Progenitor cell of endocrine pancreas (in vitro differentiated cells): ENCODE measurements at regions not wholly inside any gene's neighbourhood (a gene's known extent, or its start where the extent isn't known, plus 50 kb on each side); places are given as distances from the start of the nearest gene placed in this dataset.
A peak's percentile ranks its signal among the peaks of the same experiment; 100 is the strongest.
"Not testable (repeated sequence)": the region's sequence is repeated elsewhere in the genome, so short reads cannot be mapped to it uniquely, and the experiment has no call there.

ENCODE experiments used
- DNase-seq: peaks from one replicate; pipeline ENCODE4 v3.0.0; 2021; ENCODE audit warnings: low spot score; ENCODE audit not compliant: unreplicated experiment
- H3K27ac Mint-ChIP-seq: 2 replicates; pipeline ENCODE4 v1.8.0; 2021; ENCODE audit warnings: mild to moderate bottlenecking, moderate library complexity, mixed read lengths
- H3K27me3 Mint-ChIP-seq: 2 replicates; pipeline ENCODE4 v1.8.0; 2021; ENCODE audit warnings: mixed read lengths
- H3K36me3 Mint-ChIP-seq: 2 replicates; pipeline ENCODE4 v1.8.0; 2022; ENCODE audit warnings: mixed read lengths; ENCODE audit not compliant: insufficient read depth
- H3K4me1 Mint-ChIP-seq: 2 replicates; pipeline ENCODE4 v1.8.0; 2021; ENCODE audit warnings: low read depth, mixed read lengths
- H3K4me3 Mint-ChIP-seq: 2 replicates; pipeline ENCODE4 v1.8.0; 2021; ENCODE audit warnings: low read depth, mild to moderate bottlenecking, moderate library complexity, mixed read lengths
- H3K9me3 Mint-ChIP-seq: 2 replicates; pipeline ENCODE4 v1.8.0; 2021; ENCODE audit warnings: low read depth, mixed read lengths
- CTCF ChIP-seq: fragments of 200-600 bp; sonication (generic); IDR thresholded peaks from one replicate; pipeline ENCODE4 v1.5.0; 2021; ENCODE audit warnings: antibody characterized with exemption, mild to moderate bottlenecking; ENCODE audit not compliant: unreplicated experiment

DNA sequence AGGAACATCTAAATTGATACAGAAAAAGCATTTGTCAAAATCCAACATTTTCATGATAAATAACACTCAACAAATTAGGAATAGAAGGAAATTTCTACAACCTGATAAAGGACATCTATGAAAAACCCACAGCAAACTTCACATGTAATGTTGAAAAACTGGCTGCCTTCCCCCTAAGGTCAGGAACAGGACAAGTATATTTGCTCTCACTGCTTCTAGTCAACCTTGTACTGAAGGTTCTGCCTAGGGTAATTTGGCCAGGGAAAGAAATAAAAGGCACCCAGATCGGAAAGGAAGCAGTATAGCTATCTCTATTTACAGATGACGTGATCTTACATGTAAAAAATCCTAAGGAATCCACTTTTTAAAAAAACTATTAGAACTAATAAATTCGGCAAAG lies 97.1 kb upstream of the USP9X start:
- Mint-ChIP-seq H3K4me1 (no peaks in the 10 kb centered on the region), H3K27me3 (no peaks in the 10 kb centered on the region), H3K9me3 (peaks cover 21% of the 10 kb centered on the region), H3K27ac (no peak overlapping the region), H3K4me3 (no peak overlapping the region), H3K36me3 (no peaks in the 10 kb centered on the region)
- no peak for TF ChIP-seq CTCF
- no peak for DNase-seq

DNA sequence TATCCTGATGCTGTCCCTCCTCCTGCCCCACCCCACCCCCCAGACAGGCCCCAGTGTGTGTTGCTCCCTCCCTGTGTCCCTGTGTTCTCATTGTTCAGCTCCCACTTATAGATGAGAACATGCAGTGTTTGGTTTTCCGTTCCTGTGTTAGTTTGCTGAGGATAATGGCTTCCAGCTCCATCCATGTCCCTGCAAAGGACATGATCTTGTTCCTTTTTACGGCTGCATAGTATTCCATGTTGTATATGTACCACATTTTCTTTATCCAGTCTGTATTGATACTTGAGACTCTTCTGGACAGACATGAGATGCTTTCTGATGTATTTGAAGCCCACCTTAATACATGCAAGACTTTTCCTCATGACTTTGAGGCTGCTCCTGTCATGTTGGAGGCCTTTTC lies 91.8 kb upstream of the USP9X start:
- H3K36me3 Mint-ChIP-seq, H3K4me3 Mint-ChIP-seq, H3K4me1 Mint-ChIP-seq, H3K27ac Mint-ChIP-seq, H3K27me3 Mint-ChIP-seq, DNase-seq: not testable (repeated sequence)
- peaks cover 20% of the 10 kb centered on the region for H3K9me3 Mint-ChIP-seq

DNA sequence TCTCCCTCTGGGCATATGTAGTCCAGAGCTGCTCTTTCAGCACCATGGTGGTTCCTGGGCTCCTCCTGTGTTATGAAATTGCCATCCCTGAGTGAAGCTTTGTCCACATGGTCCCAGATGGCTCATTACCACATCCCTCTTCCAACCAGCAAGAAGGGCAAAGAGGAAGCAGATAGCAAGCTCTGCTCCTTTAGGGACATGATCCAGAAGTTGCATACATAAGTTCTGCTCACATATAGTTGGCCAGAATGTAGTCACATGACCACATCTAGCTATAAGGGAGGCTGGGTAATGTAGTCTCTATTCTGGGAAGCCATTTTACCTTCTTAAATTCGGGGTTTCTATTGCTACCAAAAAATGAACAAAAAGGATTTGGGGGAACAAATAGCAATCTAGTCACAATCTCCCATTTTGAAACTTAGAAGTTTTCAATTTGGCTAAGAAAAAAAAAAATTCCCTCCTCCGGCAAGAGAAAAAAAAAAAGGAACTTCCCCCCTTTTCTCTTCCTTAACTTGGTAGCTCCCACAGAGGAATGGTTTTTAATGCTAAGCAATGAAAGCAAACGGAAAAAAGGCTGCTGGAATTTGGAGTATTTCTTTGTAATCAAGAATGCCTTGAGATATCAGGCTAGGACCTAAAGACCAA lies 88.2 kb upstream of the USP9X start:
- Mint-ChIP-seq H3K4me1 (peaks cover 6% of the 10 kb centered on the region), H3K27me3 (no peaks in the 10 kb centered on the region), H3K9me3 (peaks cover 9% of the 10 kb centered on the region), H3K4me3 (peak overlapping the region; percentile 67), H3K36me3 (no peaks in the 10 kb centered on the region), H3K27ac (peak overlapping the region; percentile 89)
- TF ChIP-seq CTCF: no peak
- no peak for DNase-seq

- no peak for TF ChIP-seq CTCF
- no peaks in the 10 kb centered on the region for H3K36me3 Mint-ChIP-seq
- no peak for DNase-seq
- no peaks in the 10 kb centered on the region for H3K27me3 Mint-ChIP-seq
- no peak overlapping the region for H3K4me3 Mint-ChIP-seq
- H3K27ac Mint-ChIP-seq: no peak overlapping the region
- peaks cover 7% of the 10 kb centered on the region for H3K9me3 Mint-ChIP-seq
- peaks cover 11% of the 10 kb centered on the region for H3K4me1 Mint-ChIP-seq
Measured at GRCh38 chrX:40998123-40998522, 87.1 kb upstream of the USP9X start.

DNA sequence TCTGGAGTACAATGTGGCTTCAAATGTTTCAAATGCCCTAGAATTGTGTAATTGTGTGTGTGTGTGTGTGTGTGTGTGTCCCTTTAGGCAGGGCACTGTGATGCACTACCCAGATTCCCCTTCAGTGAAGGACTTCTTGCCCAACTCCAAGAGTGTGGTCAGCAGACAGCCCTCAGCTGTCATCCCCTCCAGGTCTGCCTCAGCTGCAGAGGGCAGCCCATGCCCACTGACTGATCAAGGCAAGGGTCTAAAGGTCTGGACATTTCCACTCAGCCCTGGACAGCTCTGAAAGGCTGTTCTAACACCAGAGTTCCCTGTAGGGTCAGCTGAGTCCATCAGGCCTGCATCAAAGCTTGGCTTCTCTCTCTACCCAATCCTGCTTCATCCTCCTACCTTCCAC lies 83.9 kb upstream of the USP9X start:
- no peak for DNase-seq
- no peak overlapping the region for H3K4me3 Mint-ChIP-seq
- peaks cover 6% of the 10 kb centered on the region for H3K9me3 Mint-ChIP-seq
- no peaks in the 10 kb centered on the region for H3K36me3 Mint-ChIP-seq
- no peak for TF ChIP-seq CTCF
- H3K27ac Mint-ChIP-seq: peak overlapping the region; percentile 53
- H3K4me1 Mint-ChIP-seq: peaks cover 12% of the 10 kb centered on the region
- no peaks in the 10 kb centered on the region for H3K27me3 Mint-ChIP-seq

DNA sequence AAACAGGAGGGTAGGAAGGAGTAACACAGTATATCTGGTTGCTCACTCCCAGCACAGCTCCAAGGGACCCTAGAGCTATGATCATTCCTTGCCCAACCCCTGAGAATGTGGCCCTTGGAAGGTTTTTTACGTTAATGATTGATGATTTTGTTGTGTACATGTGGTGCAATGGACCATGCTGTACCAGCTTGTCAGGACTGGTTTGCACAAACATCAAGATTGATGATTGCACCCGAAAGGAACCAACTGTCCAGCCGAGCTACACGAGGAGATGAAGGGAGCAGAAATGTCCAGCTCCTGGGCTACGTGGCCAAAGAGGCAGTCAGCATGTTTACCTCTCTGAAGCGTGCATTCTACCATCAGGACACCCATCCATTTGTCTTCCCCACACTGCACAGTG lies 83.2 kb upstream of the USP9X start:
- H3K36me3 Mint-ChIP-seq: no peaks in the 10 kb centered on the region
- peaks cover 6% of the 10 kb centered on the region for H3K9me3 Mint-ChIP-seq
- H3K27me3 Mint-ChIP-seq: no peaks in the 10 kb centered on the region
- no peak overlapping the region for H3K4me3 Mint-ChIP-seq
- TF ChIP-seq CTCF: no peak
- H3K4me1 Mint-ChIP-seq: peaks cover 12% of the 10 kb centered on the region
- peak overlapping the region; percentile 1 for H3K27ac Mint-ChIP-seq
- DNase-seq: no peak
